Stomach (tissue), 8 donors: ENCODE measurements at regions not wholly inside any gene's neighbourhood (a gene's known extent, or its start where the extent isn't known, plus 50 kb on each side); places are given as distances from the start of the nearest gene placed in this dataset.

Experiments used
- DNase-seq, 2 donors: peaks; one replicate each; pipeline versions ENCODE4 v3.0.0 to v3.0.0-alpha.2; 2013 to 2019
- H3K27ac ChIP-seq, 5 donors: fragments of 200-600 bp in 4 of 5; sonication (generic) in 4 of 5; one replicate each; pipeline ENCODE4 v1.5.1; 2013 to 2019; ENCODE audit warnings: mild to moderate bottlenecking in 1 of 5, moderate library complexity in 1 of 5
- H3K27me3 ChIP-seq, 3 donors: fragments of 200-600 bp; sonication (generic); one replicate each; pipeline ENCODE4 v1.5.1; 2017 to 2019; ENCODE audit warnings: mixed run types in 1 of 3
- H3K36me3 ChIP-seq, 4 donors: fragments of 200-600 bp; sonication (generic); 1 replicate in 3 of 4; 2 replicates in 1 of 4; pipeline ENCODE4 v1.5.1; 2016 to 2019
- H3K4me1 ChIP-seq, 4 donors: fragments of 200-600 bp; sonication (generic); one replicate each; pipeline ENCODE4 v1.5.1; 2016 to 2019
- H3K4me3 ChIP-seq, 4 donors: fragments of 200-600 bp; sonication (generic) in 3 of 4; one replicate each; pipeline ENCODE4 v1.5.1; 2016 to 2019; ENCODE audit warnings: mild to moderate bottlenecking in 1 of 4
- H3K9me3 ChIP-seq, 4 donors: fragments of 200-600 bp; sonication (generic); one replicate each; pipeline ENCODE4 v1.5.1; 2016 to 2019
- CTCF ChIP-seq, 7 experiments: fragments of 450-650 bp in 4 of 7; fragments of 200-600 bp in 3 of 7; sonication (generic) in 3 of 7; IDR thresholded peaks; one replicate each; pipeline ENCODE4 v1.5.1; 2016 to 2019; ENCODE audit warnings: antibody characterized with exemption in 7 of 7, control low read depth in 2 of 7, mild to moderate bottlenecking in 1 of 7
- EP300 ChIP-seq: sonication (generic); formaldehyde crosslinking; IDR thresholded peaks from one replicate; pipeline ENCODE4 v1.6.1; 2017; ENCODE audit warnings: antibody characterized with exemption
- POLR2A ChIP-seq, 4 donors: fragments of 450-650 bp; IDR thresholded peaks; one replicate each; pipeline ENCODE4 v1.6.1; 2016; ENCODE audit warnings: antibody characterized with exemption in 4 of 4, control low read depth in 2 of 4, mild to moderate bottlenecking in 1 of 4, moderate library complexity in 1 of 4
- POLR2AphosphoS5 ChIP-seq, 3 donors: sonication (generic); formaldehyde crosslinking; IDR thresholded peaks; one replicate each; pipeline ENCODE4 v1.6.1; 2016; ENCODE audit warnings: antibody characterized with exemption in 3 of 3
- WGBS, 5 donors: extraction: QIAGEN DNeasy Blood & Tissue Kit in 3 of 5; methylation state at CpG; one replicate each; pipeline versions ENCODE4 v1.1.5 to v1.1.7; 2013 to 2018; 5-methylcytosine and 5-hydroxymethylcytosine counted together
- intact Hi-C: fragments of 100-400 bp; cut with DNase I; formaldehyde crosslinking; loops from one replicate; pipeline ENCODE4 v1.15.1; 2023; ENCODE audit warnings: low total_unique reads
- donor health status: healthy with polysubstance abuse.
- donor health status: Bipolar disorder and iron deficiency.
- donor health status: healthy.

GRCh38 chr9:134986957-134987356 is 69.2 kb upstream of the FCN1 start:
- 83 to 100% (median 92%) methylated on average over 1 of the region's 1 CpG for WGBS, 5 donors
- TF ChIP-seq EP300, result no peak
- H3K4me1 ChIP-seq, result no peaks in the 10 kb centered on the region
- intact Hi-C loops, result no loop called here
- H3K27me3 ChIP-seq, result peaks cover 0 to 52% (median 0%) of the 10 kb centered on the region in 3 donors
- H3K9me3 ChIP-seq, result peaks cover 3 to 30% (median 23%) of the 10 kb centered on the region in 4 donors
- H3K36me3 ChIP-seq, result no peaks in the 10 kb centered on the region
- DNase-seq, result no peak
- H3K4me3 ChIP-seq, result no peak overlapping the region
- H3K27ac ChIP-seq, result no peak overlapping the region

GRCh38 chr9:134987376-134987775 is 69.7 kb upstream of the FCN1 start:
- DNase-seq, result no peak
- no peaks in the 10 kb centered on the region for H3K4me1 ChIP-seq
- H3K36me3 ChIP-seq, result no peaks in the 10 kb centered on the region
- TF ChIP-seq POLR2AphosphoS5 (IDR thresholded peaks at IDR 0.05) (no peak), EP300 (no peak), POLR2A (IDR thresholded peaks at IDR 0.05) (no peak), CTCF (IDR thresholded peaks at IDR 0.05) (no peak)
- whole genome bisulfite sequencing, 5 donors, result 83 to 95% (median 91%) methylated on average over 6 of the region's 6 CpGs
- intact Hi-C loops, result no loop called here
- no peak overlapping the region for H3K27ac ChIP-seq
- no peak overlapping the region for H3K4me3 ChIP-seq
- peaks cover 0 to 48% (median 0%) of the 10 kb centered on the region in 3 donors for H3K27me3 ChIP-seq
- H3K9me3 ChIP-seq, result peaks cover 3 to 30% (median 23%) of the 10 kb centered on the region in 4 donors

- H3K36me3 ChIP-seq, result no peaks in the 10 kb centered on the region
- no peaks in the 10 kb centered on the region for H3K4me1 ChIP-seq
- no peak for DNase-seq
- H3K4me3 ChIP-seq, result no peak overlapping the region
- WGBS, 5 donors, result 77 to 87% (median 78%) methylated on average over 10 to 16 of the region's 16 CpGs
- intact Hi-C loops, result no loop called here
- H3K27me3 ChIP-seq, result peaks cover 0 to 41% (median 0%) of the 10 kb centered on the region in 3 donors
- no peak overlapping the region for H3K27ac ChIP-seq
- TF ChIP-seq POLR2AphosphoS5 (IDR thresholded peaks at IDR 0.05), result no peak
- TF ChIP-seq EP300, result no peak
- TF ChIP-seq POLR2A (IDR thresholded peaks at IDR 0.05), result no peak
- TF ChIP-seq CTCF (IDR thresholded peaks at IDR 0.05), result no peak
- H3K9me3 ChIP-seq, result peaks cover 3 to 30% (median 23%) of the 10 kb centered on the region in 4 donors
Measured at GRCh38 chr9:134987906-134988700, 70.4 kb upstream of the FCN1 start.

DNA sequence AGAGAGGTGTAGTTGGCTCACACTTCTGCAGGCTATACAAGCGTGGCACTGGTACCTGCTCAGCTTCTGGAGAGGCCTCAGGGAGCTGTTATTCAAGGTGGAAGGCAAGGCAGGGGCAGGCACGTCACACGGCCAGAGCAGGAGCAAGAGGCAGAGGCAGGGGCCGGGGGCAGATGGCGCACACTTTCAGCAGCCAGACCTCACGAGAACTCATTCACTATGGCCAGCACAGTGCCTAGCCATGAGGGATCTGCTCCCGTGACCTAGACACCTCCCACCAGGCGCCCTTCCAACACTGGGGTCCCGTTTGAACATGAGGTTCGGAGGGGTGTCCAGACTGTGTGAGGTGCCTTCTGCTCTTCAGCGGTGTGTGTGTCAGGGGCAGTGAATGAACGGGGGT is 71.0 kb upstream of the FCN1 start:
- 76 to 84% (median 83%) methylated on average over 9 to 12 of the region's 12 CpGs for WGBS, 5 donors
- H3K4me3 ChIP-seq, result no peak overlapping the region
- H3K27ac ChIP-seq, result no peak overlapping the region
- intact Hi-C loops, result no loop called here
- DNase-seq, result no peak
- peaks cover 3 to 30% (median 23%) of the 10 kb centered on the region in 4 donors for H3K9me3 ChIP-seq
- no peaks in the 10 kb centered on the region for H3K4me1 ChIP-seq
- H3K36me3 ChIP-seq, result no peaks in the 10 kb centered on the region
- peaks cover 0 to 35% (median 0%) of the 10 kb centered on the region in 3 donors for H3K27me3 ChIP-seq
- TF ChIP-seq POLR2AphosphoS5 (IDR thresholded peaks at IDR 0.05), result no peak
- TF ChIP-seq POLR2A (IDR thresholded peaks at IDR 0.05), result no peak
- TF ChIP-seq EP300, result no peak
- TF ChIP-seq CTCF (IDR thresholded peaks at IDR 0.05), result no peak
